ENCODE measurements at regions not wholly inside any gene's neighbourhood (a gene's known extent, or its start where the extent isn't known, plus 50 kb on each side); places are given as distances from the start of the nearest gene placed in this dataset.

- TF ChIP-seq POLR2AphosphoS5 (IDR thresholded peaks at IDR 0.05), result no peak
- TF ChIP-seq CTCF (IDR thresholded peaks at IDR 0.05), result no peak
- TF ChIP-seq POLR2A (IDR thresholded peaks at IDR 0.05; ENCODE audit: low read depth), result no peak
These were observed 327.5 kb downstream of the ARPP21 start for GRCh38 chr3:35966629-35967464.

Data from esophagus muscularis mucosa (tissue), 3 donors.